PFSK-1 (cell line): ENCODE measurements at regions not wholly inside any gene's neighbourhood (a gene's known extent, or its start where the extent isn't known, plus 50 kb on each side); places are given as distances from the start of the nearest gene placed in this dataset.

ENCODE experiments used
- FOXP2 ChIP-seq: optimal IDR thresholded peaks from 2 replicates; pipeline ENCODE3; 2011; ENCODE audit warnings: borderline replicate concordance, control low read depth, inconsistent platforms; ENCODE audit not compliant: insufficient read depth; ENCODE audit errors: extremely low read length, extremely low read depth
- POLR2AphosphoS5 ChIP-seq: IDR thresholded peaks from 2 replicates; pipeline ENCODE4 v1.6.1; 2012; ENCODE audit warnings: low read depth, mild to moderate bottlenecking, control low read depth, low read length, moderate library complexity
- REST ChIP-seq, 2 experiments: IDR thresholded peaks; 2 replicates each; pipeline versions ENCODE4 v1.6.1 to v1.8.0; 2011 to 2012; ENCODE audit warnings: low read depth in 2 of 2, low read length in 2 of 2, control low read depth in 1 of 2, inconsistent platforms in 1 of 2, mild to moderate bottlenecking in 1 of 2, moderate library complexity in 1 of 2; ENCODE audit not compliant: insufficient read depth in 1 of 2
- SIN3A ChIP-seq: IDR thresholded peaks from 2 replicates; pipeline ENCODE4 v1.6.1; 2012; ENCODE audit warnings: mild to moderate bottlenecking, low read length, moderate library complexity, borderline replicate concordance; ENCODE audit not compliant: insufficient read depth
- TAF1 ChIP-seq: IDR thresholded peaks from 2 replicates; pipeline ENCODE4 v1.6.1; 2012; ENCODE audit warnings: low read length, control low read depth, borderline replicate concordance; ENCODE audit not compliant: insufficient read depth

- TF ChIP-seq SIN3A (no peak), REST (IDR thresholded peaks at IDR 0.05; ENCODE audit: insufficient read depth in 1 of 2, low read depth in 2 of 2, low read length in 2 of 2) (no peak), TAF1 (no peak), FOXP2 (no peak), POLR2AphosphoS5 (no peak)
These were observed 82.9 kb upstream of the NLGN4X start for GRCh38 chrX:6311540-6311939.

GRCh38 chrX:6307156-6307555 lies 78.5 kb upstream of the NLGN4X start:
- TF ChIP-seq SIN3A (no peak), TAF1 (no peak), FOXP2 (no peak), REST (IDR thresholded peaks at IDR 0.05; ENCODE audit: insufficient read depth in 1 of 2, low read depth in 2 of 2, low read length in 2 of 2) (no peak), POLR2AphosphoS5 (no peak)

GRCh38 chrX:6299724-6300123 lies 71.1 kb upstream of the NLGN4X start:
- TF ChIP-seq FOXP2 (no peak), TAF1 (no peak), POLR2AphosphoS5 (no peak), SIN3A (no peak), REST (IDR thresholded peaks at IDR 0.05; ENCODE audit: insufficient read depth in 1 of 2, low read depth in 2 of 2, low read length in 2 of 2) (no peak)

GRCh38 chrX:6293716-6294115 lies 65.0 kb upstream of the NLGN4X start:
- TF ChIP-seq FOXP2 (no peak), REST (IDR thresholded peaks at IDR 0.05; ENCODE audit: insufficient read depth in 1 of 2, low read depth in 2 of 2, low read length in 2 of 2) (no peak), POLR2AphosphoS5 (no peak), TAF1 (no peak), SIN3A (no peak)

- no peak for TF ChIP-seq FOXP2
- TF ChIP-seq TAF1 = no peak
- no peak for TF ChIP-seq POLR2AphosphoS5
- no peak for TF ChIP-seq REST (IDR thresholded peaks at IDR 0.05; ENCODE audit: insufficient read depth in 1 of 2, low read depth in 2 of 2, low read length in 2 of 2)
- no peak for TF ChIP-seq SIN3A
These were observed 63.9 kb upstream of the NLGN4X start for GRCh38 chrX:6292599-6292998.
